Skeletal muscle tissue (tissue), 3 donors: ENCODE measurements at regions not wholly inside any gene's neighbourhood (a gene's known extent, or its start where the extent isn't known, plus 50 kb on each side); places are given as distances from the start of the nearest gene placed in this dataset.
"Not testable (repeated sequence)": the region's sequence is repeated elsewhere in the genome, so short reads cannot be mapped to it uniquely, and the experiment has no call there.

Experiments used
- H3K27ac ChIP-seq: one replicate; pipeline ENCODE4 v1.7.0; 2013; ENCODE audit warnings: mild to moderate bottlenecking, low read depth, low read length, inconsistent platforms
- H3K27me3 ChIP-seq, 3 donors: one replicate each; pipeline ENCODE4 v1.7.0; 2013; ENCODE audit warnings: low read length in 3 of 3; ENCODE audit not compliant: control insufficient read depth in 3 of 3, insufficient read depth in 3 of 3
- H3K36me3 ChIP-seq, 3 donors: one replicate each; pipeline ENCODE4 v1.7.0; 2013; ENCODE audit warnings: low read length in 3 of 3; ENCODE audit not compliant: control insufficient read depth in 3 of 3, insufficient read depth in 3 of 3
- H3K4me1 ChIP-seq, 3 donors: one replicate each; pipeline ENCODE4 v1.7.0; 2013; ENCODE audit warnings: low read length in 3 of 3, mild to moderate bottlenecking in 3 of 3; ENCODE audit not compliant: control insufficient read depth in 3 of 3, insufficient read depth in 3 of 3
- H3K4me3 ChIP-seq, 3 donors: one replicate each; pipeline ENCODE4 v1.7.0; 2013; ENCODE audit warnings: low read length in 3 of 3
- H3K9ac ChIP-seq, 3 donors: one replicate each; pipeline ENCODE4 v1.7.0; 2013; ENCODE audit warnings: low read length in 3 of 3, mild to moderate bottlenecking in 3 of 3, moderate library complexity in 2 of 3, low read depth in 1 of 3
- H3K9me3 ChIP-seq, 3 donors: one replicate each; pipeline ENCODE4 v1.7.0; 2013; ENCODE audit warnings: low read length in 3 of 3; ENCODE audit not compliant: control insufficient read depth in 3 of 3
- donor health status: Osteomylitis.

DNA sequence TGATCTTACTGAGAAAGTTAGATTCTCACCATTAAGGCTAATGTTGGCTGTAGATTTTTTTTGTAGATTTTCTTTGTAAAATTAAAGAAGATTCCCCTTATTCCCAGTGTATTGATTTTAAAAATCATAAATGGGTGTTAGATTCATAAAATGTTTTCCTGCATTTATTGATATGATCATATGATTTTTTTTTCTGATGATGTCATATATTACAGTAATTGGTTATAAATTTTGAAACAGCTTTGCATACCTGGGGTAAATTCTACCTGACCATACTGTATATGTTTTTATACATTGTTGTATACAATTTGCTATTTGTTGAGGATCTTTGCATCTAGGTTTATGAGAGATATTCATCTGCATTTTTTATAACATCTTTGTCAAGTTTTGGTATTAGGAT is 880.3 kb upstream of the GRIA3 start:
- no peaks in the 10 kb centered on the region for H3K27me3 ChIP-seq
- no peaks in the 10 kb centered on the region for H3K4me1 ChIP-seq
- no peaks in the 10 kb centered on the region for H3K9me3 ChIP-seq
- no peak overlapping the region for H3K27ac ChIP-seq
- H3K4me3 ChIP-seq = no peak overlapping the region
- no peaks in the 10 kb centered on the region for H3K36me3 ChIP-seq
- no peak overlapping the region for H3K9ac ChIP-seq

DNA sequence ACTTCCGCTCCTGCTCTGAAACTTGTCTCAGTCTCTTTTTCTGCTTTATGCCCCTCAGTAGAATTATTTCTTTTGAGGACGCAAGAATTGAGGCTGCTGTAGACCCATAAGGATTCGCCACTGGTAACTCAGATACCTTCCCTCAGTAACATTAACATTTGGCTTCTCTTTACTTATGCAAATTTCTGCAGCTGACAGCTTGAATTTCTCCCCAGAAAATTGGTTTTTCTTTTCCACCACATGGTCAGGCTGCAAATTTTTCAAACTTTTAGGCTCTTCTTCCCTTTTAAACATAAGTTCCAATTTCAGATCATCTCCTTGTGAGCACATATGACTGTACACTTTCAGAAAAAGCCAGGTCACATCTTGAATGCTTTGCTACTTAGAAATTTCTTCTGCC is 839.3 kb upstream of the GRIA3 start:
- Histone ChIP-seq H3K4me1 (no peaks in the 10 kb centered on the region), H3K4me3 (no peak overlapping the region), H3K9ac (no peak overlapping the region), H3K27me3 (no peaks in the 10 kb centered on the region), H3K9me3 (no peaks in the 10 kb centered on the region), H3K27ac (no peak overlapping the region), H3K36me3 (no peaks in the 10 kb centered on the region)

DNA sequence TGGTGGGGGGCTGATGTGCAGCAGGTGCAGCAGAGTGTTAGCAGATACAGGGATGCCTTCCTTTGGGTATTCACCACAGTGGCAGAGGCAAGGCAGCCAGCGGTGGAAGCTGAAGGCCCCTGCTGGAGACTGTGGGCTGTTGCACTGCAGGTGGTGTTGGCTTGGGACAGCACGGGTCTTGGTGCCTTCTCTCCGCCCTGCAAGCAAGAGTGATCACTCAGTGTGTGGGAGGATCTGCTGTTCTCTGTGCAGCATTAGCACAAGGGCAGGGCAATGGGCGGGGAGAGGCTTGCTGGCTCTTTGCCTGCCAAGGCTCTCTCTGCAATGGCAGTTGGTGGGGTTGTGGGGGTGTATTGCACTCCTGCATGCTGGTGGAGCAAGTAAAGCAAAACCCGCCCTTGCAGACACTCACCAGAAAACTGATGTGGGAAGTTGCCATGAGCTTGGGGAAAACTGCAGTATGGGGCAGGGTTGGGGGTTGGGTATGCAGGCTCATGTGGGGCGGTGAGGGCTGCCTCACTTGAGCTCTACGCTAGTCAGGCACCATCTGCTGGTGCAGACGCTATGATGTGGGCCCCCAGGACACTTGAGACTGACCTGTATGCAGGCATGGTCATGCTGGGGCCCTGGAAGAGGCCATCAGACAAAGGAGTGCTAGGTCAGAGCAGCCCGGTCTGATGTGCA is 820.8 kb upstream of the GRIA3 start:
- Histone ChIP-seq H3K36me3 (no peaks in the 10 kb centered on the region), H3K9ac (no peak overlapping the region), H3K27ac (no peak overlapping the region), H3K4me1 (no peaks in the 10 kb centered on the region), H3K4me3 (no peak overlapping the region), H3K27me3 (no peaks in the 10 kb centered on the region), H3K9me3 (no peaks in the 10 kb centered on the region)

DNA sequence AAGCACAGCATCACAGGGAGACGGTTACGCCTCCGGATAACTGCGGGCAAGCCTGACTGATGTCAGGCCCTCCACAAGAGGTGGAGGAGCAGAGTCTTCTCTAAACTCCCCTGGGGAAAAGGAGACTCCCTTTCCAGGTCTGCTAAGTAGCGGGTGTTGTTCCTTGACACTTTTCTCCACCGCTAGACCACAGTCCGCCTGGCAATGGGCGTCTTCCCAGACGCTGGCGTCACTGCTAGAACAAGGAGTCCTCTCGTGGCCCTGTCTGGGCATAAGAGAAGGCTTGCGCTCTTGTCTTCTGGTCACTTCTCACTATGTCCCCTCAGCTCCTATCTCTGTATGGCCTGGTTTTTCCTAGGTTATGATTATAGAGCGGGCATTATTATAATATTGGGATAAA is 808.5 kb upstream of the GRIA3 start:
- H3K27ac ChIP-seq, H3K27me3 ChIP-seq, H3K4me3 ChIP-seq, H3K9ac ChIP-seq, H3K9me3 ChIP-seq, H3K4me1 ChIP-seq, H3K36me3 ChIP-seq: not testable (repeated sequence)

DNA sequence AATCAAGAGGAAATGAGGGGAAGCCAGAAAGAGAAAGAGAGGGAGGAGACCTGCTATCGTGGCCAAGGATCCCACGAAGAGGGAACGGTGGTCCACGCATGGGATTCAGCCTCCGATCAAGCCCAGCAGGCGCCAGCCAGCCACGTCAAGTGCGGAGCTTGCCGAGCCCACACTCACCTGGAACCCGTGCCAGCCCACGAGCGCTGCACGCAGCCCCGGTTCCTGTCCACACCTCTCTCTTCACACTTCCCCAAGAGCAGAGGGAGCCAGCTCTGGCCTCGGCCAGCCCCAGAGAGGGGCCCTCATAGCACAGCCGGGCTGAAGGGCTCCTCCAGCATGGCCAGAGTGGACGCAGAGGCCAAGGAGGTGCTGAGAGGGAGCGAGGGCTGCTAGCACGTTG is 795.1 kb upstream of the GRIA3 start:
- Histone ChIP-seq H3K9me3 (peaks cover 0 to 6% (median 0%) of the 10 kb centered on the region in 3 donors), H3K4me1 (no peaks in the 10 kb centered on the region), H3K4me3 (no peak overlapping the region), H3K9ac (no peak overlapping the region), H3K27ac (no peak overlapping the region), H3K27me3 (no peaks in the 10 kb centered on the region), H3K36me3 (no peaks in the 10 kb centered on the region)

DNA sequence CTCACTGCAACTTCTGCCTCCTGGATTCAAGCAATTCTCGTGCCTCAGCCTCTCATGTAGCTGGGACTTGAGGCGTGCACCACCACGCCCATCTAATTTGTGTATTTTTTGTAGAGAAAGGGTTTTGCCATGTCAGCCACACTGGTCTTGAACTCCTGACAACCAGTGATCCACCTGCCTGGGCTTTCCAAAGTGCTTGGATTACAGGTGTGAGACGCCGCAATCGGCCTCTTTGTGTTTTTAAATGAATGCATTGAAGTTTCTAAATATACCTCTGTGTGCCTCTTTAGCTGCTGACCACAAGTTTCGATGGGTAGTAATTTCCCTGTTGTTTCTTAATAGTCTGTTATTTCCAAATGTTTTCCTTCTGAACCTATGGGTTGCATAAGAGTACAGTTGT is 765.3 kb upstream of the GRIA3 start:
- H3K4me3 ChIP-seq = no peak overlapping the region
- H3K9ac ChIP-seq = no peak overlapping the region
- no peak overlapping the region for H3K27ac ChIP-seq
- H3K27me3 ChIP-seq = no peaks in the 10 kb centered on the region
- H3K4me1 ChIP-seq = no peaks in the 10 kb centered on the region
- H3K36me3 ChIP-seq = no peaks in the 10 kb centered on the region
- no peaks in the 10 kb centered on the region for H3K9me3 ChIP-seq

DNA sequence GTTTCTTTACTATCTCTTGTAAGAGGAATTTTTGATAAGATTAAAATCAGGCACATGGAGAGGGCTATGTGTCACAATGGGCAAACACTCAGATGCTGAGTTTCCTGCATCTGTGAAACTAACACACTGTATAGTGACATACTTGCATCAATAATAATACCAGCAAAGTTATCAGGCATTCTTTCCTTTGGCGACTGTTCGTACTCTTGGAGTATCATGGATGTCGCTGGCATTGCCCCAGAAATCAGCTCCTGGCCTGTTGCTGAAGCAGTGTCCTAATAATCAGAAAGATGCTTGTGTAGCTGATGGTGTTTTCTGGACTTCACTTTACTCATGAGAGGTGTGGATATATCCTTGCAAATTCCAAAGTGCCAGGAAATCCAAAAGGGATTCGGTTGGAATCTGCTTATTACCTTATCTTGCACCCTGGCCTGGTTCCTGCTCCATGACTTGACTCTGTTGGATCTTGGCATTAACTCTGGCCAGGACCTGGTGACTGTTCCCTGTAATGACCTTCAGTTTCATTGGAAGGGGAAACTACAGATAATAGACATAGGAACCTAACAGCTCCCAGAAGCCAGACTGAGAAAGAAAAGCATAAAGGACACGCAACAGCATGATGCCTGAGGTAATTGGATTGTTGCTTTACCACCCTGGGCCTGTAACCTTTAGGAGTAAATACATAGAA is 762.5 kb upstream of the GRIA3 start:
- H3K4me3 ChIP-seq = no peak overlapping the region
- H3K36me3 ChIP-seq = no peaks in the 10 kb centered on the region
- no peaks in the 10 kb centered on the region for H3K4me1 ChIP-seq
- no peak overlapping the region for H3K9ac ChIP-seq
- no peaks in the 10 kb centered on the region for H3K9me3 ChIP-seq
- no peak overlapping the region for H3K27ac ChIP-seq
- no peaks in the 10 kb centered on the region for H3K27me3 ChIP-seq

DNA sequence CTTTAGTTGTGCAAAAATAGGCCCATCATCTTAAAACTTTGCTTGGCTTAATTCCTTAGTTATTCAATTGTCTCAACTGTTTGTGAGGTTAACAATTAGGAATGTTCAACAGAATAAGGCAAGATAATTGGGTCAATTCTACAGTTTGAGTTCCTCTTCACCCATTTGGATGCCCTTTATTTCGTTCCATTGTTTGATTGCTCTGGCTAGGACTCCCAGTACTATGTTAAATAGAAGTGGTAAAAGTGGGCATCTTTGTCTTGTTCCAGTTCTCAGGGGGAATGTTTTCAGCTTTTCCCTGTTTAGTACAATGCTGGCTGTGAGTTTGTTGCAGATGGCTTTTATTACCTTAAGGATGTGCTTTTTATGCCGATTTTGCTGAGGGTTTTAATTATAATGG is 761.5 kb upstream of the GRIA3 start:
- Histone ChIP-seq H3K9ac (no peak overlapping the region), H3K36me3 (no peaks in the 10 kb centered on the region), H3K4me1 (no peaks in the 10 kb centered on the region), H3K4me3 (no peak overlapping the region), H3K27me3 (no peaks in the 10 kb centered on the region), H3K27ac (no peak overlapping the region), H3K9me3 (no peaks in the 10 kb centered on the region)

DNA sequence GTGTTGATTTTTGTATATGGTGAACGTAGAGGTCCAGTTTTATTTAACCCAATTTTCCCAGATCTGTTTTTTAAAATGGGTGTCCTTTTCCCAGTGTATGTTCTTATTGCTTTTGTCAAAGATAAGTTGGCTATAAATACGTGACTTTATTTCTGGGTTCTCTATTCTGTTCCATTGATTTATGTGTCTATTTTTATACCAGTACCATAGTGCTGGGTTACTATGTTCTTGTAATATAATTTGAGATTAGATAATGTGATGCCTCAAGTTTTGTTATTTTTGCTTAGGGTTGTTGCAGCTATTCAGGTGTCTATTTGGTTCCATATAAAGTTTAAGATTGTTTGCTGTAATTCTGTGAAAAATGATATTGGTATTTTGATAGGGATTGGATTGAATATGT is 749.1 kb upstream of the GRIA3 start:
- Histone ChIP-seq H3K9ac (no peak overlapping the region), H3K27ac (no peak overlapping the region)

DNA sequence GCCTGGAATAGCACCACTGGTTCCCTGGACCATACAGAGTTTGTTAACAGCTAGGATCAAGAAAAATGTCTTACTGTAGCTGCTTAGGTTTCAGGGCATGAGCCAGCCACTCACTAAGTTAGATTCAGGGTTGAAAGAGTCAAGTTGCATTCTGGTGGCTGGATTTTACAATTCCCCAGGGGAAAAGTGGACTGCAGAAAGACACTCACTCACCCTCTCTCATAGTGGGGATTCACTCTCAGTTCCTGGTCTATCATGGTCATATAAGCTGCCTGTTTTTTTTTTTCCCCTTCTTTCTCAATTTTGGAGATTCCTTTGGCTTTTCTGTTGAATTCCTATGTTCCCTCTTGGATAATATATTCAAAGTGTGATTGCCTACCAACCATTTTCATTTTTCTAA is 744.2 kb upstream of the GRIA3 start:
- Histone ChIP-seq H3K4me3 (no peak overlapping the region), H3K27me3 (no peaks in the 10 kb centered on the region), H3K27ac (no peak overlapping the region), H3K36me3 (no peaks in the 10 kb centered on the region), H3K9ac (no peak overlapping the region), H3K9me3 (peaks cover 0 to 11% (median 0%) of the 10 kb centered on the region in 3 donors), H3K4me1 (no peaks in the 10 kb centered on the region)

More for the DNA sequence above, 749.1 kb upstream of the GRIA3 start:
- Histone ChIP-seq H3K4me1 (no peaks in the 10 kb centered on the region), H3K4me3 (no peak overlapping the region), H3K36me3 (no peaks in the 10 kb centered on the region), H3K9me3 (peaks cover 0 to 11% (median 0%) of the 10 kb centered on the region in 3 donors), H3K27me3 (no peaks in the 10 kb centered on the region)
